Nucleus accumbens (tissue), 56 donors: ENCODE measurements at regions not wholly inside any gene's neighbourhood (a gene's known extent, or its start where the extent isn't known, plus 50 kb on each side); places are given as distances from the start of the nearest gene placed in this dataset.

Experiments used
- DNase-seq, 56 donors: peaks; one replicate each; lab custom pipeline; 2025; lab: John Stamatoyannopoulos, UW

- DNase-seq = no peak
These were observed 1207.8 kb downstream of the EFNB2 start for GRCh38 chr13:105327581-105328126.

- DNase-seq = no peak
These were observed 1215.6 kb downstream of the EFNB2 start for GRCh38 chr13:105319875-105320274.

- DNase-seq = no peak
These were observed 1218.7 kb downstream of the EFNB2 start for GRCh38 chr13:105316731-105317130.

- DNase-seq = no peak
These were observed 1222.6 kb downstream of the EFNB2 start for GRCh38 chr13:105312906-105313305.

- no peak for DNase-seq
These were observed 1224.4 kb downstream of the EFNB2 start for GRCh38 chr13:105311094-105311493.

- DNase-seq = no peak
These were observed 1227.7 kb downstream of the EFNB2 start for GRCh38 chr13:105307776-105308175.

GRCh38 chr13:105297839-105298238 is 1237.6 kb downstream of the EFNB2 start:
- no peak for DNase-seq

GRCh38 chr13:105291987-105292386 is 1243.5 kb downstream of the EFNB2 start:
- DNase-seq = no peak

GRCh38 chr13:105290596-105290995 is 1244.9 kb downstream of the EFNB2 start:
- DNase-seq = no peak

- DNase-seq = no peak
These were observed 1249.9 kb downstream of the EFNB2 start for GRCh38 chr13:105285526-105285925.

- DNase-seq = no peak
These were observed 1252.8 kb downstream of the EFNB2 start for GRCh38 chr13:105282406-105283285.

GRCh38 chr13:105278943-105279381 is 1256.5 kb downstream of the EFNB2 start:
- DNase-seq = no peak

- DNase-seq = no peak
These were observed 1258.9 kb downstream of the EFNB2 start for GRCh38 chr13:105276571-105276970.

- no peak for DNase-seq
These were observed 1261.7 kb downstream of the EFNB2 start for GRCh38 chr13:105273665-105274222.

GRCh38 chr13:105272660-105273631 is 1262.5 kb downstream of the EFNB2 start:
- DNase-seq = no peak

GRCh38 chr13:105266615-105267014 is 1268.8 kb downstream of the EFNB2 start:
- no peak for DNase-seq

- DNase-seq = no peak
These were observed 1272.9 kb downstream of the EFNB2 start for GRCh38 chr13:105262579-105262978.

- no peak for DNase-seq
These were observed 1276.0 kb downstream of the EFNB2 start for GRCh38 chr13:105259426-105259825.

GRCh38 chr13:105255472-105255871 is 1280.0 kb downstream of the EFNB2 start:
- DNase-seq = no peak

- DNase-seq = no peak
These were observed 1284.2 kb downstream of the EFNB2 start for GRCh38 chr13:105251293-105251692.

- DNase-seq = no peak
These were observed 1287.6 kb downstream of the EFNB2 start for GRCh38 chr13:105247830-105248229.
